ENCODE measurements at regions not wholly inside any gene's neighbourhood (a gene's known extent, or its start where the extent isn't known, plus 50 kb on each side); places are given as distances from the start of the nearest gene placed in this dataset.
A peak's percentile ranks its signal among the peaks of the same experiment; 100 is the strongest.

GRCh38 chr9:85425153-85425611 lies 316.6 kb downstream of the AGTPBP1 start:
- no peaks in the 10 kb centered on the region for H3K36me3 ChIP-seq (ENCODE audit: insufficient read depth, low read length)
- no peaks in the 10 kb centered on the region for H3K27me3 ChIP-seq (ENCODE audit: insufficient read depth, low read depth, low read length)
- H4K20me1 ChIP-seq (ENCODE audit: insufficient read depth): no peaks in the 10 kb centered on the region
- no peaks in the 10 kb centered on the region for H3F3A ChIP-seq (ENCODE audit: insufficient read depth, low read length, poor library complexity, severe bottlenecking)
- no peaks in the 10 kb centered on the region for H3K9me3 ChIP-seq (ENCODE audit: low read length)
- H3K79me2 ChIP-seq (replicated peaks; ENCODE audit: insufficient read depth, low read length): no peaks in the 10 kb centered on the region
- H2AFZ ChIP-seq (ENCODE audit: low read depth, low read length): no peak overlapping the region
- no peak overlapping the region for H3K9ac ChIP-seq (ENCODE audit: low read length)
- no peaks in the 10 kb centered on the region for H3K9me2 ChIP-seq (ENCODE audit: insufficient read depth, low read length)
- no peak overlapping the region for H3K4me2 ChIP-seq (ENCODE audit: low read length)
- H3K4me3 ChIP-seq (ENCODE audit: low read length): no peak overlapping the region
- H3K27ac ChIP-seq (ENCODE audit: low read length): no peak overlapping the region
- TF ChIP-seq RAD21 (conservative IDR thresholded peaks at IDR 0.05) (peak; percentile 48), EZH2 (IDR thresholded peaks at IDR 0.05; ENCODE audit: borderline replicate concordance, insufficient read depth, low read length, poor library complexity, severe bottlenecking) (no peak), SMC3 (conservative IDR thresholded peaks at IDR 0.05; ENCODE audit: poor library complexity) (no peak), REST (IDR thresholded peaks at IDR 0.05; ENCODE audit: borderline replicate concordance) (no peak), POLR2AphosphoS5 (IDR thresholded peaks at IDR 0.05) (no peak), EP300 (conservative IDR thresholded peaks at IDR 0.05; ENCODE audit: poor library complexity, severe bottlenecking) (no peak), TAF1 (IDR thresholded peaks at IDR 0.05; ENCODE audit: low read depth) (no peak), CTCF (IDR thresholded peaks at IDR 0.05; ENCODE audit: poor library complexity, severe bottlenecking) (peak; percentile 54), MXI1 (conservative IDR thresholded peaks at IDR 0.05; ENCODE audit: poor library complexity, severe bottlenecking) (no peak)

GRCh38 chr9:85423422-85423821 lies 318.3 kb downstream of the AGTPBP1 start:
- no peak overlapping the region for H3K27ac ChIP-seq (ENCODE audit: low read length)
- no peak overlapping the region for H3K4me2 ChIP-seq (ENCODE audit: low read length)
- no peaks in the 10 kb centered on the region for H3K9me3 ChIP-seq (ENCODE audit: low read length)
- no peaks in the 10 kb centered on the region for H3K36me3 ChIP-seq (ENCODE audit: insufficient read depth, low read length)
- no peak overlapping the region for H3K4me3 ChIP-seq (ENCODE audit: low read length)
- no peak overlapping the region for H2AFZ ChIP-seq (ENCODE audit: low read depth, low read length)
- H3K9ac ChIP-seq (ENCODE audit: low read length): no peak overlapping the region
- no peaks in the 10 kb centered on the region for H3K27me3 ChIP-seq (ENCODE audit: insufficient read depth, low read depth, low read length)
- H3K9me2 ChIP-seq (ENCODE audit: insufficient read depth, low read length): no peaks in the 10 kb centered on the region
- H3F3A ChIP-seq (ENCODE audit: insufficient read depth, low read length, poor library complexity, severe bottlenecking): no peaks in the 10 kb centered on the region
- H4K20me1 ChIP-seq (ENCODE audit: insufficient read depth): no peaks in the 10 kb centered on the region
- TF ChIP-seq CTCF (IDR thresholded peaks at IDR 0.05; ENCODE audit: poor library complexity, severe bottlenecking) (no peak), RAD21 (conservative IDR thresholded peaks at IDR 0.05) (no peak), REST (IDR thresholded peaks at IDR 0.05; ENCODE audit: borderline replicate concordance) (no peak), SMC3 (conservative IDR thresholded peaks at IDR 0.05; ENCODE audit: poor library complexity) (no peak), EZH2 (IDR thresholded peaks at IDR 0.05; ENCODE audit: borderline replicate concordance, insufficient read depth, low read length, poor library complexity, severe bottlenecking) (no peak), TAF1 (IDR thresholded peaks at IDR 0.05; ENCODE audit: low read depth) (no peak), POLR2AphosphoS5 (IDR thresholded peaks at IDR 0.05) (no peak), MXI1 (conservative IDR thresholded peaks at IDR 0.05; ENCODE audit: poor library complexity, severe bottlenecking) (no peak), EP300 (conservative IDR thresholded peaks at IDR 0.05; ENCODE audit: poor library complexity, severe bottlenecking) (no peak)
- H3K79me2 ChIP-seq (replicated peaks; ENCODE audit: insufficient read depth, low read length): no peaks in the 10 kb centered on the region
